PC-9 (cell line): ENCODE measurements at regions not wholly inside any gene's neighbourhood (a gene's known extent, or its start where the extent isn't known, plus 50 kb on each side); places are given as distances from the start of the nearest gene placed in this dataset.

Source experiments
- CTCF ChIP-seq: fragments of 200-600 bp; sonication (generic); conservative IDR thresholded peaks from 2 replicates; pipeline ENCODE4 v1.6.1; 2017; ENCODE audit warnings: mixed run types, antibody characterized with exemption, mild to moderate bottlenecking, moderate library complexity
- EZH2 ChIP-seq: fragments of 200-600 bp; sonication (generic); IDR thresholded peaks from 2 replicates; pipeline ENCODE4 v1.8.0; 2017; ENCODE audit warnings: antibody characterized with exemption, low read depth

GRCh38 chr14:83255015-83255726, 1721.5 kb upstream of the SEL1L start:
- TF ChIP-seq CTCF (no peak), EZH2 (no peak)
